ENCODE measurements at regions not wholly inside any gene's neighbourhood (a gene's known extent, or its start where the extent isn't known, plus 50 kb on each side); places are given as distances from the start of the nearest gene placed in this dataset.

DNA sequence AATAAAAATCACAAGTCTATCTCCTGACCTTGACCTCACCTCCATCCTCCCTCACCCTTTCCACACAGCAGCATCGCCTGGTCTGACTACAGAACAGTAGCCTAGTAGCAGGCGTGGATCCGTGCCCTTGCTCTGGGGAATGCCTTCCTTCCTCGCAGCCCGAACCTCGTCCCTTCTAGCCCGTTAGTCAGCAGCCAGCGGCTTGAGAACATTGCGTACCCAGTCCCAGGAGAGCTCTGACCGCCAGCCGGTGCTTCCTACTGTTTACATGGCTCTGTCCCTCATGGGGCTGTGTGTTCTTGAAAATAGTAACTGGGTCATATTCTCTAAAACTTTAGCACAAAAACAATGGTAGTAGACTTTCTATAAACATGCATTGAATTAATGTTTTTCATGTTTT is 682.7 kb upstream of the IGFBP3 start:
- Histone ChIP-seq H2AK5ac (ENCODE audit: low read depth, low read length) (no peak overlapping the region), H3K23ac (ENCODE audit: insufficient read length) (no peak overlapping the region), H4K8ac (ENCODE audit: extremely low read depth, insufficient read depth, low read length) (no peak overlapping the region; the same call in 1 of the 2 replicates), H3K9ac (replicated peaks in 1 of 4; ENCODE audit: extremely low read depth in 1 of 4, low read depth in 3 of 4, low read length in 3 of 4) (no peak overlapping the region), H4K20me1 (replicated peaks in 1 of 2; ENCODE audit: control insufficient read depth in 1 of 2, insufficient read depth in 2 of 2, low read length in 2 of 2) (no peaks in the 10 kb centered on the region), H3K4me2 (ENCODE audit: insufficient read depth in 1 of 2, low read depth in 2 of 2, low read length in 2 of 2) (no peak overlapping the region), H2AFZ (ENCODE audit: low read length) (no peak overlapping the region), H3K23me2 (ENCODE audit: low read depth, low read length) (no peaks in the 10 kb centered on the region; the same call in 1 of the 2 replicates), H3K18ac (ENCODE audit: extremely low read depth, low read length) (no peak overlapping the region), H2BK5ac (ENCODE audit: low read depth, low read length) (no peak overlapping the region), H2BK120ac (replicated peaks; ENCODE audit: low read depth, low read length) (no peak overlapping the region), H3K4ac (replicated peaks; ENCODE audit: insufficient read length, low read depth, low read length) (no peak overlapping the region), H4K5ac (ENCODE audit: insufficient read length, low read depth, low read length) (no peak overlapping the region), H3K9me3 (ENCODE audit: insufficient read depth in 2 of 2, low read depth in 1 of 2, low read length in 1 of 2) (no peaks in the 10 kb centered on the region), H2BK15ac (ENCODE audit: low read length) (no peak overlapping the region), H3K36me3 (ENCODE audit: control insufficient read depth in 2 of 4, insufficient read depth in 4 of 4, low read length in 3 of 4) (no peaks in the 10 kb centered on the region), H3K79me1 (ENCODE audit: low read depth, low read length) (no peaks in the 10 kb centered on the region), H3K14ac (ENCODE audit: insufficient read length) (no peak overlapping the region), H3K4me3 (ENCODE audit: extremely low read depth in 1 of 4, insufficient read depth in 2 of 4, low read depth in 3 of 4, low read length in 4 of 4) (no peak overlapping the region), H2BK12ac (ENCODE audit: low read depth, low read length) (no peak overlapping the region), H3K56ac (replicated peaks; ENCODE audit: insufficient read length, low read depth, low read length) (no peak overlapping the region), H3K27ac (ENCODE audit: low read depth, low read length) (no peak overlapping the region), H3K4me1 (replicated peaks in 1 of 4; ENCODE audit: control insufficient read depth in 3 of 4, insufficient read depth in 4 of 4, low read length in 3 of 4) (no peaks in the 10 kb centered on the region), H3K27me3 (replicated peaks in 1 of 4; ENCODE audit: control insufficient read depth in 3 of 4, extremely low read depth in 1 of 4, insufficient read depth in 3 of 4, low read length in 3 of 4) (no peaks in the 10 kb centered on the region), H4K91ac (replicated peaks; ENCODE audit: insufficient read length, low read length) (no peak overlapping the region), H3K79me2 (ENCODE audit: control insufficient read depth in 1 of 2, insufficient read depth in 2 of 2, low read length in 2 of 2) (no peaks in the 10 kb centered on the region), H2BK20ac (ENCODE audit: low read length) (no peak overlapping the region)
- FAIRE-seq (no peak), DNase-seq (ENCODE audit: low read depth in 1 of 2, low spot score in 2 of 2) (no peak)
- CTCF ChIA-PET (ENCODE audit: partially characterized antibody), result no interaction called here
- POLR2A ChIA-PET (ENCODE audit: partially characterized antibody), result no interaction called here
- 91% methylated on average over 11 of the region's 11 CpGs; no CpG with 5 or more reads in 1 of the 2 experiments for WGBS, 2 experiments (ENCODE audit: extremely low coverage in 1 of 2, insufficient coverage in 1 of 2, insufficient read length in 1 of 2, insufficient replicate concordance in 2 of 2, low coverage in 1 of 2, low lambda C conversion rate in 2 of 2, missing lambda C conversion rate in 1 of 2)
- no peak for TF ChIP-seq CTCF (IDR thresholded peaks at IDR 0.05; ENCODE audit: control extremely low read depth in 1 of 3, insufficient read depth in 1 of 3, low read depth in 1 of 3, low read length in 3 of 3)
- no peak for TF ChIP-seq CEBPB (IDR thresholded peaks at IDR 0.05; ENCODE audit: low read depth, low read length)
- no peak for TF ChIP-seq RXRA (IDR thresholded peaks at IDR 0.05; ENCODE audit: insufficient read depth, low read depth, low read length)
- no peak for TF ChIP-seq HDAC6 (IDR thresholded peaks at IDR 0.05; ENCODE audit: low read depth, low read length)
- no peak for TF ChIP-seq SP1 (IDR thresholded peaks at IDR 0.05; ENCODE audit: low read depth, low read length)
- TF ChIP-seq TEAD4 (IDR thresholded peaks at IDR 0.05; ENCODE audit: low read depth, low read length), result no peak
- no peak for TF ChIP-seq POU5F1 (IDR thresholded peaks at IDR 0.05; ENCODE audit: low read depth, low read length)
- TF ChIP-seq SIN3A (conservative IDR thresholded peaks at IDR 0.05 in 1 of 2, IDR thresholded peaks at IDR 0.05 in 1 of 2; ENCODE audit: low read depth in 1 of 2, low read length in 2 of 2), result no peak
- TF ChIP-seq EP300 (IDR thresholded peaks at IDR 0.05; ENCODE audit: borderline replicate concordance in 1 of 2, low read depth in 2 of 2, low read length in 2 of 2), result no peak

Measured in H1 (cell line).